K562 (cell line): ENCODE measurements at regions not wholly inside any gene's neighbourhood (a gene's known extent, or its start where the extent isn't known, plus 50 kb on each side); places are given as distances from the start of the nearest gene placed in this dataset.

Experiments used
- BDP1 ChIP-seq: IDR thresholded peaks from 3 replicates; pipeline ENCODE4 v1.6.1; 2011; ENCODE audit not compliant: insufficient read length, insufficient read depth
- CCNT2 ChIP-seq: IDR thresholded peaks from 2 replicates; pipeline ENCODE4 v1.6.1; 2011; ENCODE audit warnings: borderline replicate concordance, low read depth, mild to moderate bottlenecking, moderate library complexity, mixed read lengths, low read length; ENCODE audit not compliant: insufficient read length; ENCODE audit errors: extremely low read depth
- KAT7 ChIP-seq: sonication (generic); formaldehyde crosslinking; IDR thresholded peaks from 2 replicates; pipeline ENCODE4 v1.8.0; 2022; ENCODE audit warnings: missing genetic modification reagents, mild to moderate bottlenecking, borderline replicate concordance
- MAFF ChIP-seq: IDR thresholded peaks from 2 replicates; pipeline ENCODE4 v1.6.1; 2012; ENCODE audit warnings: low read length, improper control_type of control experiment
- MIER1 ChIP-seq: fragments of 450-650 bp; IDR thresholded peaks from 2 replicates; pipeline ENCODE4 v1.6.1; 2016; ENCODE audit warnings: antibody characterized with exemption, mild to moderate bottlenecking, low read depth
- NR3C1 ChIP-seq: sonication (generic); formaldehyde crosslinking; IDR thresholded peaks from 2 replicates; pipeline ENCODE4 v1.8.1; 2022; ENCODE audit warnings: missing genetic modification reagents
- NUFIP1 ChIP-seq: fragments of 450-650 bp; IDR thresholded peaks from 2 replicates; pipeline ENCODE4 v1.6.1; 2018; ENCODE audit not compliant: partially characterized antibody
- PTBP1 ChIP-seq: fragments of 200-400 bp; formaldehyde crosslinking; IDR thresholded peaks from 2 replicates; pipeline ENCODE4 v1.6.1; 2017; ENCODE audit warnings: low read depth, low read length
- RBM25 ChIP-seq: fragments of 200-400 bp; formaldehyde crosslinking; IDR thresholded peaks from 2 replicates; pipeline ENCODE4 v1.6.1; 2018; ENCODE audit warnings: low read length, low read depth, moderate library complexity; ENCODE audit not compliant: severe bottlenecking
- TAF15 ChIP-seq: fragments of 200-400 bp; formaldehyde crosslinking; IDR thresholded peaks from 2 replicates; pipeline ENCODE4 v1.6.1; 2017; ENCODE audit warnings: mild to moderate bottlenecking, low read depth, low read length, moderate library complexity
- TAL1 ChIP-seq: fragments of 450-650 bp; IDR thresholded peaks from 2 replicates; pipeline ENCODE4 v1.6.1; 2016; ENCODE audit warnings: mild to moderate bottlenecking
- ZFP1 ChIP-seq: fragments of 450-650 bp; formaldehyde crosslinking; IDR thresholded peaks from 2 replicates; pipeline ENCODE4 v1.4.0; 2020; ENCODE audit warnings: mild to moderate bottlenecking, mixed read lengths
- ZNF124 ChIP-seq: sonication (generic); formaldehyde crosslinking; IDR thresholded peaks from 2 replicates; pipeline ENCODE4 v1.8.1; 2022; ENCODE audit warnings: missing genetic modification reagents
- ZNF175 ChIP-seq: fragments of 200-800 bp; sonication (Bioruptor generic); IDR thresholded peaks from 2 replicates; pipeline ENCODE4 v1.6.1; 2016; ENCODE audit warnings: low read depth, mild to moderate bottlenecking, missing genetic modification characterization, missing compliant biosample characterization
- ZNF263 ChIP-seq: sonication (generic); formaldehyde crosslinking; IDR thresholded peaks from 2 replicates; pipeline ENCODE4 v1.8.0; 2022; ENCODE audit warnings: mild to moderate bottlenecking, missing genetic modification reagents, borderline replicate concordance
- ZNF3 ChIP-seq: fragments of 250-450 bp; sonication (Bioruptor Pico); IDR thresholded peaks from 2 replicates; pipeline ENCODE4 v1.5.0; 2021; ENCODE audit warnings: mild to moderate bottlenecking, moderate library complexity
- TF ChIP-seq, protein P1 (sequence below): fragments of 250-450 bp; sonication (Bioruptor Pico); IDR thresholded peaks from 2 replicates; pipeline ENCODE4 v1.8.0; 2021; ENCODE audit warnings: moderate library complexity, mild to moderate bottlenecking, inconsistent platforms
- TF ChIP-seq, protein P2 (sequence below): fragments of 250-450 bp; sonication (Bioruptor Pico); IDR thresholded peaks from 2 replicates; pipeline ENCODE4 v1.5.1; 2021; ENCODE audit warnings: mild to moderate bottlenecking
- TF ChIP-seq, protein P3 (sequence below): fragments of 450-650 bp; IDR thresholded peaks from 2 replicates; pipeline ENCODE4 v1.6.1; 2017; ENCODE audit warnings: antibody characterized with exemption
- TF ChIP-seq, protein P4 (sequence below): fragments of 250-450 bp; sonication (Bioruptor Pico); IDR thresholded peaks from 2 replicates; pipeline ENCODE4 v1.9.0; 2021; ENCODE audit warnings: mild to moderate bottlenecking, inconsistent platforms

DNA sequence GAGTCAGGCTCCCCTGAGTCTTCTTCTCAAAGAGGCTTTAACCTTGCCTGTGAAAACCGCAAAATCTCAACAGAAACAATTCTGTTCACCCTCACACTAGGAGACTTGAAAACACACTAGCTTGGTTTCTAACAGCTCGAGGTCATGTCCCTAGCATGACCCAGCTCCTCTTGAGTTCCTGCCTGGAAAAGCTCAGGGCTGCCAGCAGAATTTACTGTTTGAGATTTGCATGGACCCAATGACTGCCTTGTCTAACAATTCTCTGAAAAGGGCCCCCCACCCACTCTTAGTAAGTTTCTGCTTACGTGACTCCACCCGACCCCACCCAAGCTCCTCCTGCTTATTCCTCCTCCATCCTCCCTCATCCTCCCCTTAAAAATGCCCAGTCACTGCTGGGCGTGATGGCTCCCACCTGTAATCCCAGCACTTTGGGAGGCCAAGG is 85.1 kb upstream of the KMT2C start (continued):
- TF ChIP-seq TAF15 (no peak), TAL1 (no peak), ZFP1 (no peak), NR3C1 (CRISPR knock-in tag) (no peak), KAT7 (CRISPR knock-in tag) (no peak), ZNF175 (CRISPR knock-in tag) (no peak), RBM25 (no peak), ZNF3 (CRISPR knock-in tag) (no peak), PTBP1 (no peak), CCNT2 (no peak), MAFF (peak; percentile 3; the same call in 1 of the 2 replicates), NUFIP1 (no peak), ZNF263 (CRISPR knock-in tag) (no peak), BDP1 (no peak), MIER1 (no peak), ZNF124 (CRISPR knock-in tag) (no peak)
- TF ChIP-seq, protein P1, sequence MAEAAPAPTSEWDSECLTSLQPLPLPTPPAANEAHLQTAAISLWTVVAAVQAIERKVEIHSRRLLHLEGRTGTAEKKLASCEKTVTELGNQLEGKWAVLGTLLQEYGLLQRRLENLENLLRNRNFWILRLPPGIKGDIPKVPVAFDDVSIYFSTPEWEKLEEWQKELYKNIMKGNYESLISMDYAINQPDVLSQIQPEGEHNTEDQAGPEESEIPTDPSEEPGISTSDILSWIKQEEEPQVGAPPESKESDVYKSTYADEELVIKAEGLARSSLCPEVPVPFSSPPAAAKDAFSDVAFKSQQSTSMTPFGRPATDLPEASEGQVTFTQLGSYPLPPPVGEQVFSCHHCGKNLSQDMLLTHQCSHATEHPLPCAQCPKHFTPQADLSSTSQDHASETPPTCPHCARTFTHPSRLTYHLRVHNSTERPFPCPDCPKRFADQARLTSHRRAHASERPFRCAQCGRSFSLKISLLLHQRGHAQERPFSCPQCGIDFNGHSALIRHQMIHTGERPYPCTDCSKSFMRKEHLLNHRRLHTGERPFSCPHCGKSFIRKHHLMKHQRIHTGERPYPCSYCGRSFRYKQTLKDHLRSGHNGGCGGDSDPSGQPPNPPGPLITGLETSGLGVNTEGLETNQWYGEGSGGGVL, result no peak
- TF ChIP-seq, protein P2, sequence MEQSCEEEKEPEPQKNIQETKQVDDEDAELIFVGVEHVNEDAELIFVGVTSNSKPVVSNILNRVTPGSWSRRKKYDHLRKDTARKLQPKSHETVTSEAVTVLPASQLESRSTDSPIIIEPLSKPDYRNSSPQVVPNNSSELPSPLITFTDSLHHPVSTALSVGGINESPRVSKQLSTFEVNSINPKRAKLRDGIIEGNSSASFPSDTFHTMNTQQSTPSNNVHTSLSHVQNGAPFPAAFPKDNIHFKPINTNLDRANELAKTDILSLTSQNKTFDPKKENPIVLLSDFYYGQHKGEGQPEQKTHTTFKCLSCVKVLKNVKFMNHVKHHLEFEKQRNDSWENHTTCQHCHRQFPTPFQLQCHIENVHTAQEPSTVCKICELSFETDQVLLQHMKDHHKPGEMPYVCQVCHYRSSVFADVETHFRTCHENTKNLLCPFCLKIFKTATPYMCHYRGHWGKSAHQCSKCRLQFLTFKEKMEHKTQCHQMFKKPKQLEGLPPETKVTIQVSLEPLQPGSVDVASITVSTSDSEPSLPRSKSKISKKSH (CRISPR knock-in tag), result no peak
- TF ChIP-seq, protein P3, sequence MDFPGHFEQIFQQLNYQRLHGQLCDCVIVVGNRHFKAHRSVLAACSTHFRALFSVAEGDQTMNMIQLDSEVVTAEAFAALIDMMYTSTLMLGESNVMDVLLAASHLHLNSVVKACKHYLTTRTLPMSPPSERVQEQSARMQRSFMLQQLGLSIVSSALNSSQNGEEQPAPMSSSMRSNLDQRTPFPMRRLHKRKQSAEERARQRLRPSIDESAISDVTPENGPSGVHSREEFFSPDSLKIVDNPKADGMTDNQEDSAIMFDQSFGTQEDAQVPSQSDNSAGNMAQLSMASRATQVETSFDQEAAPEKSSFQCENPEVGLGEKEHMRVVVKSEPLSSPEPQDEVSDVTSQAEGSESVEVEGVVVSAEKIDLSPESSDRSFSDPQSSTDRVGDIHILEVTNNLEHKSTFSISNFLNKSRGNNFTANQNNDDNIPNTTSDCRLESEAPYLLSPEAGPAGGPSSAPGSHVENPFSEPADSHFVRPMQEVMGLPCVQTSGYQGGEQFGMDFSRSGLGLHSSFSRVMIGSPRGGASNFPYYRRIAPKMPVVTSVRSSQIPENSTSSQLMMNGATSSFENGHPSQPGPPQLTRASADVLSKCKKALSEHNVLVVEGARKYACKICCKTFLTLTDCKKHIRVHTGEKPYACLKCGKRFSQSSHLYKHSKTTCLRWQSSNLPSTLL, result no peak
- TF ChIP-seq, protein P4, sequence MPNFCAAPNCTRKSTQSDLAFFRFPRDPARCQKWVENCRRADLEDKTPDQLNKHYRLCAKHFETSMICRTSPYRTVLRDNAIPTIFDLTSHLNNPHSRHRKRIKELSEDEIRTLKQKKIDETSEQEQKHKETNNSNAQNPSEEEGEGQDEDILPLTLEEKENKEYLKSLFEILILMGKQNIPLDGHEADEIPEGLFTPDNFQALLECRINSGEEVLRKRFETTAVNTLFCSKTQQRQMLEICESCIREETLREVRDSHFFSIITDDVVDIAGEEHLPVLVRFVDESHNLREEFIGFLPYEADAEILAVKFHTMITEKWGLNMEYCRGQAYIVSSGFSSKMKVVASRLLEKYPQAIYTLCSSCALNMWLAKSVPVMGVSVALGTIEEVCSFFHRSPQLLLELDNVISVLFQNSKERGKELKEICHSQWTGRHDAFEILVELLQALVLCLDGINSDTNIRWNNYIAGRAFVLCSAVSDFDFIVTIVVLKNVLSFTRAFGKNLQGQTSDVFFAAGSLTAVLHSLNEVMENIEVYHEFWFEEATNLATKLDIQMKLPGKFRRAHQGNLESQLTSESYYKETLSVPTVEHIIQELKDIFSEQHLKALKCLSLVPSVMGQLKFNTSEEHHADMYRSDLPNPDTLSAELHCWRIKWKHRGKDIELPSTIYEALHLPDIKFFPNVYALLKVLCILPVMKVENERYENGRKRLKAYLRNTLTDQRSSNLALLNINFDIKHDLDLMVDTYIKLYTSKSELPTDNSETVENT, result no peak
